Stimulated activated memory B cell treated with anti-CD40 and anti-IgM and Interleukin-4, amounts not matched to agents 10 μg/mL and 1 μg/mL and 100 μg/mL, for 72 hours (primary cell): ENCODE measurements at regions not wholly inside any gene's neighbourhood (a gene's known extent, or its start where the extent isn't known, plus 50 kb on each side); places are given as distances from the start of the nearest gene placed in this dataset.
"Not testable (repeated sequence)": the region's sequence is repeated elsewhere in the genome, so short reads cannot be mapped to it uniquely, and the experiment has no call there.

ENCODE experiments used
- ATAC-seq: fragments of 150-1000 bp; cut with Tn5 transposase; 2 replicates; pipeline ENCODE4 v1.10.0; 2021
- H3K27ac Mint-ChIP-seq: one replicate; pipeline ENCODE4 v1.8.0; 2022; ENCODE audit warnings: mild to moderate bottlenecking, mixed read lengths
- H3K27me3 Mint-ChIP-seq: one replicate; pipeline ENCODE4 v1.8.0; 2022; ENCODE audit warnings: mixed read lengths
- H3K36me3 Mint-ChIP-seq: one replicate; pipeline ENCODE4 v1.8.0; 2022; ENCODE audit warnings: mixed read lengths
- H3K4me1 Mint-ChIP-seq: one replicate; pipeline ENCODE4 v1.8.0; 2022; ENCODE audit warnings: mixed read lengths
- H3K4me3 Mint-ChIP-seq: one replicate; pipeline ENCODE4 v1.8.0; 2022; ENCODE audit warnings: mild to moderate bottlenecking, moderate library complexity, mixed read lengths
- H3K9me3 Mint-ChIP-seq: one replicate; pipeline ENCODE4 v1.8.0; 2022; ENCODE audit warnings: mixed read lengths

DNA sequence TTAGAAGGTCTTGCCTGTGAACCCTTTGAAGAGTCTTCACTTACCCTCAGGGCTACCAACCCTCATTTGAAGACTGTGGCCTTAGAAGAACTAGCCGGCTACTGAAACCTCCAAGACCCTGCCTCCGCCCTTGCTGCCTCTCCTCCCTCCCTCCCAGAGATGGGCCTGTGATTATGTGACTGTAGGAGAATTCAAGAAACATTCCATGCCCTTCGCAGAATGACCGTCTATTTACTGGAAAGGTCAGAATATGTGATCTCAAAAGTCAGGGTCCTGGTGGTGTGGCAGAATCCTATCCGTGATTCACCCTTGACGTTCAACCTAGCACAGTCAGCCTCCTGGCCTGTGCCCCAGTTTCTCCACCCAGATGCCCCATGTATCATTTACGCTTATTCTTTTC lies 109.6 kb downstream of the CTNND1 start:
- no peaks in the 10 kb centered on the region for H3K9me3 Mint-ChIP-seq
- H3K27me3 Mint-ChIP-seq = peaks cover 47% of the 10 kb centered on the region
- H3K4me3 Mint-ChIP-seq = no peak overlapping the region
- H3K36me3 Mint-ChIP-seq = no peaks in the 10 kb centered on the region
- no peaks in the 10 kb centered on the region for H3K4me1 Mint-ChIP-seq
- no peak overlapping the region for H3K27ac Mint-ChIP-seq
- ATAC-seq = no peak

DNA sequence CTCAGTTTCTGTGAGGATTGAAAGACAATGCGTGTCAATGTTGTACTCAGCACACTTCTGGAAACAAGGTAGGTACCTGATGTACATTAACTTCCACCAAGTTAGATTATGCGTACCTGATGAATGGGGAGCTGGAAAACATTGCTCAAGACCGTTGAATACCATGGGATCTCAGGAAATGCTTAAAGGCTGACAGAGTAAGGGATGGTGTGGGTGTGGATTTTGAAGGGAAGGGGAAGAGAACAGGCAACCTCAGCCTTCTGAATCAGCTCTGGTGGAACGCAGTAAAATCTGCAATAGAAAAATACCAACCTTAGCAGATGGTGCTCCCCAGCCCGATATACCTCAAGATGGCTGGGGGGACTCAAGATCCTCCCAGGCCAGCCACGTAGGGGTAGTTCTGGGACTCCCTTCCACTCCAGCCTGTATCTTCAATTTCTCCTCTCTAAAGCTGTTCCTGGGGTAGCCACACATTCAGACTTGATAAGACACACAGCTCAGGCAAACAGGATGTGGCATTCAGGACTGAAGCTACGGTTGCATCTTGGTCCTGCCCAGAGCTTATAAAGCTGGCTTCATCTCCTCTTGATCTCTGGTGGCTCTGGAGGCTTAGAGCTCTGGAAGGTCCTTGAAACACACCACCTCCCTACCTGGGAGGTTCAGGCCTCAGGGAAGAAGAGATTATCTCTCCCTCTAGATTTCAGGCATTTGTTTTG lies 111.8 kb downstream of the CTNND1 start:
- Mint-ChIP-seq H3K4me3 (no peak overlapping the region), H3K9me3 (no peaks in the 10 kb centered on the region), H3K27ac (no peak overlapping the region), H3K36me3 (no peaks in the 10 kb centered on the region), H3K4me1 (no peaks in the 10 kb centered on the region), H3K27me3 (peaks cover 48% of the 10 kb centered on the region)
- no peak for ATAC-seq

DNA sequence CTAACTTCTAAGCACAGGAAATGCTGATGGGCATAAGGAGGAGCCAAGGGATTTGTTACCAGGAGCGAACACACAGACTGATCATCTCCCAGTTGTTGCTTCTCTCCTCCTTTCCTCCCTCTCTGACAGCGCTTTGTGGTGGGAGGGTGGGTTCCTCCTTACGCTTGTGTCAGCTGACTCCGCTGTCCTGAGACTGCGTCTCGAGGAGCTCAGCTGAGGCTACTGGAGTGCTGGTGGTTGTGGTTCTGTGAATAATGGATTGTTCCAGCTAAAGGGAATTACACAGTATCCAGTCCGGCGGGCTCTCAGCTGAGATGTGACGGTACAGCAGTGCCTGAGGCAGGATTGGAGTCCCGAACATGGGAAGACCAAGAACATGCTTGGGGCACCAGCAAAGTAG lies 113.4 kb downstream of the CTNND1 start:
- Mint-ChIP-seq H3K9me3 (no peaks in the 10 kb centered on the region), H3K4me3 (no peak overlapping the region), H3K36me3 (no peaks in the 10 kb centered on the region), H3K27ac (no peak overlapping the region), H3K4me1 (no peaks in the 10 kb centered on the region), H3K27me3 (peaks cover 51% of the 10 kb centered on the region)
- no peak for ATAC-seq

DNA sequence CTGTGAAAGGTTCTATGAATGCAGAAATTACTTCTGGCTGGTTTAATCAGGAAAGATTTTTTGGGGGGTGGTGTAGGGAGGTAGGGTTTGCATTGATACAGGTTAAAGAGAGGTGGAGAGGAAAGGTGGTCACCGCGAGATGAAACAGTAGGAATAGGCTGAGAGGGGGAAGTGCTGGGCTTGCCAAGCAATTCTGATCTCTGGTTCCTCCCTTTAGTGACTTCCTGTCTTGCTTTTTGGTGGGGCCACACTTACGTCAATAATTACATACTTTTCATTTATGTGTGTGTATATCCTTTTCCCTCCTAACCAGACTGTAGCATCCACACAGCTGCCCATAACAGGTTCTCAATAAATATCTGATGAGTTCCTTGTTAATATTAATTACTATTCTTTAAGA lies 120.0 kb downstream of the CTNND1 start:
- no peak for ATAC-seq
- peaks cover 11% of the 10 kb centered on the region for H3K27me3 Mint-ChIP-seq
- H3K4me3 Mint-ChIP-seq = no peak overlapping the region
- H3K9me3 Mint-ChIP-seq = no peaks in the 10 kb centered on the region
- no peaks in the 10 kb centered on the region for H3K36me3 Mint-ChIP-seq
- H3K4me1 Mint-ChIP-seq = no peaks in the 10 kb centered on the region
- H3K27ac Mint-ChIP-seq = no peak overlapping the region

DNA sequence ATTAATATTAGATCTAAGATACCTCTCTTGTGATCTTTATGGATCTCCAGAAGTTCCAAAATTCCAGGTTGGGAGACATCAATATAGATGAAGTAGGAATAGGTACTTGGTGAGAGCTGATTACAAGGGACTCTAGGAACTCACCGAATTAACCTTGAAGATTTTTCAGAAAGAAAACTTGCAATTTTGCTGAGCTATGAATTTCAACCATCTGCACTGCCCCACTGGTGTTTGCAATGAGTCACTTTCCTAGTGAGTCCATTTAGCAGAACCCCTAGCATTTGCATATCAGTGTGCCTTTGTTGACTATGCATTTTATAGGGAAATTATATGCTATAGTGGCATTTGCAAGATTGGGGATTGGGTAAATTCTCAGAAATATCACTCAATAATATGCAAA lies 122.0 kb downstream of the CTNND1 start:
- Mint-ChIP-seq H3K9me3 (no peaks in the 10 kb centered on the region), H3K36me3 (no peaks in the 10 kb centered on the region), H3K27ac (no peak overlapping the region), H3K4me1 (no peaks in the 10 kb centered on the region), H3K4me3 (no peak overlapping the region), H3K27me3 (peaks cover under 1% of the 10 kb centered on the region)
- ATAC-seq = no peak

DNA sequence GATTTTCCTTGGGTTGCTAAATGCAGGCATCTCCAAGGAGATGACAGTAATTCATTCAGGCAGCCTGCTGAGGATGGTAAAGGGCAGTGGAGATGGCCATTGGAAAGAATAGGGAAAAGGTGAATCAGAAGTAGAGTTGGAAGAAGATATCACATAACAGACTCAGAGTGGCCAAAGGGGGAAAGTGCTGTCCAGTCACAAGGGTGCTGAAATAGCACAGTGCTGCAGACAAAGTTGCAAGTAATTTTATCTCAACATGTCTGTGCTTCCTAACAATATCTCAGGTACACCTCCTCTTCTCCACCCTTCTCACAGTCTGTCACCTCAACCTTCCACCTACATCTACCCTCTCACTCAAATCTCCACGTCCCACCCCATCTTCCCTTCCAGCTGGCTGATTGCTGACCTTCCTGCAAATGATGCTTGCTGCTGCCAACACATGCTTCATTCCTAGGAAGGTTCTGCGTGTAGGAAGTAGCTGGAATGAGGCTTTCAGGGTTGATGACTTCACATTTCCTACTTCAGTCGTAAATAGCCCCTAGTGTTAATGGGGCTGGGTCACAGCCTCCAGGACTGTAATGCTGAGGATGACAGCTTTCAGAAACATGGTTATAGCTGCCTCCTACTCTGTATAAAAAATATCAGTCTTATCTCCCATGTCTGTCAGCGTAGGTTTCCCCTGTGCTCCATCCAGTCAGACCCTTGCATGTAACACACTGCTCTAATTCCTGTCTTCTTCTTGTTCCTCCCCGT lies 123.9 kb downstream of the CTNND1 start:
- no peaks in the 10 kb centered on the region for H3K4me1 Mint-ChIP-seq
- H3K4me3 Mint-ChIP-seq = no peak overlapping the region
- no peak overlapping the region for H3K27ac Mint-ChIP-seq
- H3K36me3 Mint-ChIP-seq = no peaks in the 10 kb centered on the region
- H3K9me3 Mint-ChIP-seq = no peaks in the 10 kb centered on the region
- no peak for ATAC-seq
- no peaks in the 10 kb centered on the region for H3K27me3 Mint-ChIP-seq

DNA sequence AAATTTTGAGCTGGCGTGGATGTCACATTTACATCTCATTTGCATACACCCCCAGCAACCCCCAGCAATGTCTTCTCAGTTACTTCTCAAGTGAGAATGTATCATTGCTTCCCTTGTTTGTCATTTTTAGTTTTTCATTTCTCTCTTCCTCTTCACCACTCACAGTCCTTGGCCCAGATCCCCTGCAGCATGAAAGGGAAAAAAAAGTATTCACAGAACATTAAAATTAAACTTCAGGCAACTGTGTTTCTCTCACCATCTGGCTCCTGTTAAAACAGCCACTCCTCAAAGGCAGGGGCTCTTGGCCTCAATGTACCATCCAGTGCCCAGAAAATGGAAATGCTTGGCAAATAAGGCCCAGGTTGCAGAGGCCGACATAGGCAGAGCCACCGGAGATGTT lies 126.8 kb downstream of the CTNND1 start:
- no peaks in the 10 kb centered on the region for H3K27me3 Mint-ChIP-seq
- H3K36me3 Mint-ChIP-seq = no peaks in the 10 kb centered on the region
- no peaks in the 10 kb centered on the region for H3K4me1 Mint-ChIP-seq
- no peak overlapping the region for H3K27ac Mint-ChIP-seq
- peaks cover 3% of the 10 kb centered on the region for H3K9me3 Mint-ChIP-seq
- ATAC-seq = no peak
- H3K4me3 Mint-ChIP-seq = no peak overlapping the region

DNA sequence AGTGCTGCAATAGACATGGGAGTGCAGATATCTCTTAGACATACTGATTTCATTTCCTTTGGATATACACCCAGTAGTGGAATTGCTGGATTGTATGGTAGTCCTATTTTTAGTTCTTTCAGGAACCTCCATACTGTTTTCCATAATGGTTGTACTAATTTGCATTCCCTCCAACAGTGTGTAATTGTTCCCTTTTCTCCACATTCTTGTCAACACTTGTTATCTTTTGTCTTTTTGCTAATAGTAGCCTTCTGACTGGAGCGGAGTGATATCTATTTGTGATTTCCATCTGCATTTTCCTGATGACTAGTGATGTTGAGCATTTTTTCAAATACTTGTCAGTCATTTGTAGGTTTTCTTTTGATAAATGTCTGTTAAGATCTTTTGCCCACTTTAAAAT lies 128.9 kb downstream of the CTNND1 start:
- H3K4me3 Mint-ChIP-seq = no peak overlapping the region
- no peak overlapping the region for H3K27ac Mint-ChIP-seq
- no peaks in the 10 kb centered on the region for H3K36me3 Mint-ChIP-seq
- ATAC-seq = no peak
- H3K4me1 Mint-ChIP-seq = no peaks in the 10 kb centered on the region
- peaks cover 8% of the 10 kb centered on the region for H3K27me3 Mint-ChIP-seq
- H3K9me3 Mint-ChIP-seq = peaks cover 10% of the 10 kb centered on the region

DNA sequence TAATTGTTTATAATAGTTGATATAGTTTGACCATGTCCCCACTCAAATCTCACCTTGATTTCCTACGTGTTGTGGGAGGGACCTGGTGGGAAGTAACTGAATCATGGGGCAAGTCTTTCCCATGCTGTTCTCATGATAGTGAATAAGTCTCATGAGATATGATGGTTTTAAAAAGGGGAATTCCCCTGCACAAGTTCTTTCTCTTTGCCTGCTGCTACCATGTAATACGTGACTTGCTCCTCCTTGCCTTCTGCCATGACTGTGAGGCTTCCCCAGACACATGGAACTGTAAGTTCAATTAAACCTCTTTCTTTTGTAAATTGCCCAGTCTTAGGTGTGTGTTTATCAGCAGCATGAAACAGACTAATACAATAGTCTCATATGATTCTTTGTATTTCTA lies 130.5 kb upstream of the OR9Q1 start:
- H3K9me3 Mint-ChIP-seq = peaks cover 10% of the 10 kb centered on the region
- H3K4me3 Mint-ChIP-seq, H3K4me1 Mint-ChIP-seq, H3K27ac Mint-ChIP-seq, ATAC-seq, H3K27me3 Mint-ChIP-seq, H3K36me3 Mint-ChIP-seq: not testable (repeated sequence)

DNA sequence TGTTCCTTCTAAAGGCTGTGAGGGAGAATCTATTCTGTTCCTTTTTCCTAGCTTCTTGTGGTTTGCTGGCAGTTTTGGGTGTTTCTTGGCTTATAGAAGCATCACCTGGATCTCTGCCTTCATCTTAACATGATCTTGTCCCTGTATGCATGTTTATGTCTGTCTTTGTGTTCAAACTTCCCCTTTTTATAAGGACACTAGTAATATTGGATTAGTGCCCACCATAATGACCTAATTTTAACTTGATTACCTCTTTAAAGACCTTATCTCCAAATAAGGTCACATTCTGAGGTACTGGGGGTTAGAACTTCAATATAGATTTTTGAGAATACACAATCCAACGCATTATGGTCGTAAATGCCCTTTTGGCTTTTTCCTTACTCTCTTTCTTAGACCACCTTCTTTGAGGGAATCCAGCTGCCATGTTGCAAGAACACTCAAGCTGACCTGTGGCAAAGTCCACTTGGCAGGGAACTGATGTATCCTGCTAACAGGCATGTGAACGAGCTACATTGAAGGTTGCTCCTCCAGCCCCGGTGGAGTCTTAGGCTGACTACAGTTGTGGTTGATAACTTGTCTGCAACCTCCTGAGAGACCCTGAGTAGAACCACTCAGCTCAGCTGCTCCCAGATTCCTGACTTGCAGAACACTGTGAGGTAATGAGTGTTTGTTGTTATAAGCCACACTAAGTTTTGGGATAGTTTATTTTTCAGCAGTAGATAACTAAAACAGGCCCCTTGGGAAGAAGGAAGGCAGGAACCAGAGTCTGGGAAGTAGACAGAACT lies 127.1 kb upstream of the OR9Q1 start:
- Mint-ChIP-seq H3K4me1 (no peaks in the 10 kb centered on the region), H3K4me3 (no peak overlapping the region), H3K27me3 (peaks cover 42% of the 10 kb centered on the region), H3K9me3 (peaks cover 10% of the 10 kb centered on the region), H3K36me3 (no peaks in the 10 kb centered on the region), H3K27ac (no peak overlapping the region)
- ATAC-seq = no peak

DNA sequence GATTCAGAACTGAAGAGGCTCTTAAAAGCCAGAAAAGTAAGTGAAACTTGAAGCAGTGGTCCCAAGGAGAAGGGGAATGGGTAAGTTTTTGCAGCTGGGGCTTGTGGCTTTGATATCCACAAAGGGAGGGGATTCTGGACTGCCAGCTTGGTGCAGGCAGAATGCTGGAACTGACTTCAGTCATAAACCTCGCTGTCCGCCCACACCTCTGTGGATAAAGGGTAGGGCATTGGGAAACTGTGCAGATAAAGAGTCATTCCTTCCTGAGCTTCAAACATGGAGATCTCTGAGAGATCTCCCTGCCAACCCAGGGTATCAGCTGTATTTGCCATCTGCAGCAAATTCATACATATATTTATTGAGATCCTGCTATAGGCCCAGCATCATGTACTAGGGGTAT lies 124.3 kb upstream of the OR9Q1 start:
- H3K27ac Mint-ChIP-seq = no peak overlapping the region
- no peaks in the 10 kb centered on the region for H3K36me3 Mint-ChIP-seq
- peaks cover 53% of the 10 kb centered on the region for H3K27me3 Mint-ChIP-seq
- H3K9me3 Mint-ChIP-seq = peaks cover 7% of the 10 kb centered on the region
- no peak overlapping the region for H3K4me3 Mint-ChIP-seq
- ATAC-seq = no peak
- no peaks in the 10 kb centered on the region for H3K4me1 Mint-ChIP-seq

DNA sequence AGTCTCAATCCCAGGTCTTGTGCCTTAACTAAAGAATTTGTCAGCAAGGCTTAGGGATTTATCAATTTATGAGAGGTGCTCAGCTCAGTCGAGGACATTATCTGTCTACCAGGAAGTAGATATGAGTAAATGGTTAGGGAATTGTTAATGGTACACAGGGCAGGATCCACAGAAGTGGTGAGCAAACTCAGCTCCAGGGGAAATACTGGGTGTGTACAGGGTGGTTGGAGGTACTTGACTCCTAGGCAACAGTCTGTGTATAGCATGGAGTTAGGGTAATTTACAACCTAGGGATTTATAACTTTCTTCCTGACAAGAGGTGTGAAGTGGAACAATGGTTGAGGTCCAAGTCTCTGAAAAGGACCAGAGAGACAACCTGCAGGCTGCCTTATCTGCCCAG lies 123.4 kb upstream of the OR9Q1 start:
- Mint-ChIP-seq H3K9me3 (no peaks in the 10 kb centered on the region), H3K36me3 (no peaks in the 10 kb centered on the region), H3K4me1 (no peaks in the 10 kb centered on the region), H3K4me3 (no peak overlapping the region), H3K27me3 (peaks cover 45% of the 10 kb centered on the region), H3K27ac (no peak overlapping the region)
- ATAC-seq = no peak

DNA sequence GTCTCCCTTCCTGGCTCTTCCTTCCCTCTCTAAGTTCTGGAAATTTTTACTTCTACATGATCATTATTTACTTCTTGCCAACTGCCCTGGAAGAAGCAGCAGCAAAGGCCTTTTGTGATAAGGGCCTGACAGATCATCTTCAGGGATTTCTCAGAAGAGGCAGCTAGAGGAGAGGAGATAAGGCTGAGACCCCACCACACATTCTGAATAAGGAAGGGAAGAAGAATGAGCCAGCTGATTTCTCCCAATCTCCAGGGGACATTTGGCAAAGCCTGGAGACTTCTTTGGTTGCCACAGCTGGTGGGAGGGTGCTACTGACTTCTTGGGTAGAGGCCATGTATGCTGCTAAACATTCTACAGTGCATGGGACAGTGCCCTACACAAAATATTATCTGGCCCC lies 122.4 kb upstream of the OR9Q1 start:
- H3K9me3 Mint-ChIP-seq = no peaks in the 10 kb centered on the region
- no peak overlapping the region for H3K27ac Mint-ChIP-seq
- peaks cover 45% of the 10 kb centered on the region for H3K27me3 Mint-ChIP-seq
- H3K36me3 Mint-ChIP-seq = no peaks in the 10 kb centered on the region
- no peaks in the 10 kb centered on the region for H3K4me1 Mint-ChIP-seq
- no peak overlapping the region for H3K4me3 Mint-ChIP-seq
- no peak for ATAC-seq

DNA sequence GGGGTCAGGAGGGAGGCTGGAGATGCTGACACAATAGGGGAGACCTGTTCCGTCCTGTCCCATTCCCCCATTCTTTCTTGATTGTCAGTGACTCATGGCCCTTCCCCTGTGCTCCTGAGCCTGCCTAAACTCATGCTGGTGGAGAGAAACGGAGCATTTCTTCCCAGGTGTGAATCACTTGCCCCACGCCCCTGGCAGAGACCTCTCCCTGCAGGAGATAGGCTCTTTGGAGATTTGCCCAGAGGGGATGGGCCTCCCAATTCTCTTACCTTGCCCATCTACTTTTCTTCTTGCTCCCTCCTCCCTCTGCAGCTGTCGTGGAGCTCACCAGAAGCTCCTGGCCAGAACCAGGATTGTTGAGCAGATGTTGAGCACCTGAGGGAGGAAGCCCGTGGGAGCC lies 121.9 kb upstream of the OR9Q1 start:
- Mint-ChIP-seq H3K27me3 (peaks cover 45% of the 10 kb centered on the region), H3K36me3 (no peaks in the 10 kb centered on the region), H3K4me3 (no peak overlapping the region), H3K27ac (no peak overlapping the region), H3K4me1 (no peaks in the 10 kb centered on the region), H3K9me3 (no peaks in the 10 kb centered on the region)
- ATAC-seq = no peak

DNA sequence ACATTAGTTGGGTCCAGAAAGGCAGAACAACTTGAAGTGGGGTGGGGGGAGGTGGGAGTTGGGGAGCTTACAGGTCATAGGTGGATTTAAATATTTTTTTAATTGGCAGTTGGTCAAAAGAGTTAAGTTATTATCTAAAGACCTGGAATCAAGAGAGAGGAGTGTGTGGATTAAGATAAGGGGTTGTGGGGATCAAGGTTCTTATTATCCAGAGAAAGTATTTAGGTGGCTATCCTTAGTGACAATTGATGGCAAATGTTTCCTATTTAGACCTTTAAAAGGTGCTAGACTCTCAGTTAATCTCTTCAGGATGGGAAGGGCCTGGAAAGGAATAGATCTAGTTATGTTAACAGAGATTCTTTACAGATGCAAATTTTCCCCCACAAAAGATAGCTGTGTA lies 120.7 kb upstream of the OR9Q1 start:
- no peak overlapping the region for H3K4me3 Mint-ChIP-seq
- no peaks in the 10 kb centered on the region for H3K36me3 Mint-ChIP-seq
- H3K27ac Mint-ChIP-seq = no peak overlapping the region
- no peaks in the 10 kb centered on the region for H3K4me1 Mint-ChIP-seq
- no peaks in the 10 kb centered on the region for H3K9me3 Mint-ChIP-seq
- peaks cover 45% of the 10 kb centered on the region for H3K27me3 Mint-ChIP-seq
- no peak for ATAC-seq
